ENCODE measurements at regions not wholly inside any gene's neighbourhood (a gene's known extent, or its start where the extent isn't known, plus 50 kb on each side); places are given as distances from the start of the nearest gene placed in this dataset.
"Not testable (repeated sequence)": the region's sequence is repeated elsewhere in the genome, so short reads cannot be mapped to it uniquely, and the experiment has no call there.

DNA sequence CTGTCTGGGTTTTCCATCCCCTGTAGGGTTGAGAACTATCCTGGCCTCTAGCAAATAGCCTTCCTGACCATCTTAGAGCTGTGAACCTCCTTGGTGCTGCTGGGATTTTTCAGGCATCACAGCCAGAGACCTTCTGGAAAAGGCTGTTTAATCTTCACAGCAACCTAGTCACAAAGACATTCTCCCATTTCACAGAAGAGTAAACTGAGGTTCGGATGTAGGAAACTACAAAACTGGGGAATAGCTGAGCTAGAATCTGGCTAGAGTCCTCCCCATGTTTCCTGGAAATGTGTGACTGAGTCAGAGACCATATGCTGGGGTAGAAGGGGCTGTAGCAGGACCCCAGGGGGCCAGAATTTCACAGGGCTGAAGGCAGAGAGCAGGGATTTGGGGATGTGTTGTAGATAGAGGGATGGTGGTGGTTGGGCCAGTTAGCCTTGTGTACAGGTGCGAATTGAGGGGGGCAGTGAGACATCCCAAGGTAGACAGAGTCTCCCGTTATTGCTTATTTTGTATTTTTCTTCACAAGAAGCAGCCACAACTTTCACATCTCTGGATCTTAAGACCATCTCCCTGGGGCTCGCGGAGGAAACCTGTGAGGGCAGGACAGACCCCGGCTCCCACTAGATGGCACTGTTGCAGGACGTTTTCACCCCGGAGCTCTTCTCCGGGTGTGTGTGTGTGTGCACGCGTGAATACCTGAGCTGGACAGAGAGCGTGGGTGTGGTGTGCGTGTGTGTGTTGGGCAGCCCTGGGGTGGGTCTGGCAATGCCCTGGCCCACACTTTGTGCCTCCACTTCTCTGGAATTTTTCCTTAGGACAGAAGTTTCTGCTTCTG is 66.9 kb upstream of the PRR23C start:
- Histone ChIP-seq H3K4me3 (ENCODE audit: severe bottlenecking) (no peak overlapping the region), H3K9me3 (ENCODE audit: severe bottlenecking) (no peaks in the 10 kb centered on the region), H3K36me3 (ENCODE audit: low read depth) (no peaks in the 10 kb centered on the region), H3K27ac (ENCODE audit: poor library complexity, severe bottlenecking) (no peak overlapping the region), H3K27me3 (ENCODE audit: insufficient read depth, poor library complexity, severe bottlenecking) (peaks cover 2% of the 10 kb centered on the region), H3K4me1 (ENCODE audit: insufficient read depth, poor library complexity, severe bottlenecking) (peaks cover 3% of the 10 kb centered on the region)
- ATAC-seq (ENCODE audit: low read depth) = peak; percentile 82
- peak; percentile 76 for TF ChIP-seq CTCF (IDR thresholded peaks at IDR 0.05; ENCODE audit: poor library complexity, severe bottlenecking)
- no peak for DNase-seq (ENCODE audit: low spot score)

DNA sequence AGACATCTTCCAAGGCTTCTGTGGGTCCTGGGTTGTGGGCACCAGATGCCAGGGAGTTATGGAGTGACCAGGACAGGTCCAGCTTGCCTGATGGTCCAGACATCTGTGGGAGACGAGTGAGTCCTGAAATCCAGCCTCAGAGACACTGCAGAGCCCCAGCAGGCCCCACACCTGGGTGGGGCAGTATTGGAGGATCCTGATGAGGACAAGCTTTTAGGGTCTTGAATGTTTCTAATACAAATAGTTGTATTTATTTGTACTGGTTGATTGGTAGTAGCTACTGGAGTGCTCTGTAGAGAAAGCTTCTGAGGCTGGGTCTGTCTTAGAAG is 67.5 kb upstream of the PRR23C start:
- no peak overlapping the region for H3K4me3 ChIP-seq (ENCODE audit: severe bottlenecking)
- peaks cover 2% of the 10 kb centered on the region for H3K27me3 ChIP-seq (ENCODE audit: insufficient read depth, poor library complexity, severe bottlenecking)
- no peak overlapping the region for H3K27ac ChIP-seq (ENCODE audit: poor library complexity, severe bottlenecking)
- DNase-seq (ENCODE audit: low spot score) (no peak), ATAC-seq (ENCODE audit: low read depth) (no peak; the same call in 2 of the 3 replicates)
- no peaks in the 10 kb centered on the region for H3K36me3 ChIP-seq (ENCODE audit: low read depth)
- peaks cover 5% of the 10 kb centered on the region for H3K4me1 ChIP-seq (ENCODE audit: insufficient read depth, poor library complexity, severe bottlenecking)
- no peak for TF ChIP-seq CTCF (IDR thresholded peaks at IDR 0.05; ENCODE audit: poor library complexity, severe bottlenecking)
- no peaks in the 10 kb centered on the region for H3K9me3 ChIP-seq (ENCODE audit: severe bottlenecking)

GRCh38 chr3:139113231-139113992 is 68.7 kb upstream of the PRR23C start:
- Histone ChIP-seq H3K27ac (ENCODE audit: poor library complexity, severe bottlenecking) (no peak overlapping the region), H3K27me3 (ENCODE audit: insufficient read depth, poor library complexity, severe bottlenecking) (peaks cover 2% of the 10 kb centered on the region), H3K9me3 (ENCODE audit: severe bottlenecking) (no peaks in the 10 kb centered on the region), H3K4me1 (ENCODE audit: insufficient read depth, poor library complexity, severe bottlenecking) (peaks cover 5% of the 10 kb centered on the region), H3K4me3 (ENCODE audit: severe bottlenecking) (no peak overlapping the region), H3K36me3 (ENCODE audit: low read depth) (no peaks in the 10 kb centered on the region)
- ATAC-seq (ENCODE audit: low read depth) (no peak), DNase-seq (ENCODE audit: low spot score) (no peak)
- TF ChIP-seq CTCF (IDR thresholded peaks at IDR 0.05; ENCODE audit: poor library complexity, severe bottlenecking) = no peak

DNA sequence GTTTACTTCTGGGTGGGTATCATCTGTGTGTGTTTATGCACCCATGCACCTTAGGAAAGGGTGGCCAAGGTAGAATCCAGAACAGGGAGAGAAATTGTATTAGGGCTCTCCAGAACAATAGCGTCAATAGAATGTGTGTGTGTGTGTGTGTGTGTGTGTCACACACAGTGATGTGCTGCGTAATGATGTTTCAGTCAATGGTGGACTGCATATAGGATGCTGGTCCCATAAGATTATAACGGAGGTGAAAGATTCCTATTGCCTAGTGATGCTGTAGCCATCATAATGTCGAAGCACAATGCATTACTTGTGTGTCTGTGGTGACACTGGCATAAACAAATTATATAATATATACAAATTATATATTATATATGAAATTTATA is 69.3 kb upstream of the PRR23C start:
- Histone ChIP-seq H3K9me3 (ENCODE audit: severe bottlenecking) (no peaks in the 10 kb centered on the region), H3K27me3 (ENCODE audit: insufficient read depth, poor library complexity, severe bottlenecking) (peaks cover 2% of the 10 kb centered on the region), H3K4me1 (ENCODE audit: insufficient read depth, poor library complexity, severe bottlenecking) (peaks cover 5% of the 10 kb centered on the region), H3K36me3 (ENCODE audit: low read depth) (no peaks in the 10 kb centered on the region), H3K27ac (ENCODE audit: poor library complexity, severe bottlenecking) (no peak overlapping the region), H3K4me3 (ENCODE audit: severe bottlenecking) (no peak overlapping the region)
- DNase-seq (ENCODE audit: low spot score) (no peak), ATAC-seq (ENCODE audit: low read depth) (no peak)
- TF ChIP-seq CTCF (IDR thresholded peaks at IDR 0.05; ENCODE audit: poor library complexity, severe bottlenecking) = no peak

DNA sequence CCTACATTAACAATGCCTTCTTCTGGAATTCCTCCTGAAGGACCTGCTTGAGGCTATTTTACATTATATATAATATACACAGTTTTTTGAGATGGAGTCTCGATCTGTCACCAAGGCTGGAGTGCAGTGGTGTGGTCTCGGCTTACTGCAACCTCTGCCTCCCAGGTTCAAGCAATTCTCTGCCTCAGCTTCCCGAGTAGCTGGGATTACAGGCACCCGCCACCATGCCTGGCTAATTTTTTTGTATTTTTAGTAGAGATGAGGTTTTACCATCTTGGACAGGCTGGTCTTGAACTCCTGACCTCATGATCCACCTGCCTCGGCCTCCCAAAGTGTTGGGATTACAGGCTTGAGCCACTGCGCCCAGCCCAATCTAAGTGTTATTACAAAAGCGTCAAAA is 71.9 kb upstream of the PRR23C start:
- not testable (repeated sequence) for H3K27me3 ChIP-seq (ENCODE audit: insufficient read depth, poor library complexity, severe bottlenecking); H3K27ac ChIP-seq (ENCODE audit: poor library complexity, severe bottlenecking); ATAC-seq (ENCODE audit: low read depth); H3K4me1 ChIP-seq (ENCODE audit: insufficient read depth, poor library complexity, severe bottlenecking); H3K9me3 ChIP-seq (ENCODE audit: severe bottlenecking); H3K36me3 ChIP-seq (ENCODE audit: low read depth); H3K4me3 ChIP-seq (ENCODE audit: severe bottlenecking); DNase-seq (ENCODE audit: low spot score)
